HL-60 (cell line): ENCODE measurements at regions not wholly inside any gene's neighbourhood (a gene's known extent, or its start where the extent isn't known, plus 50 kb on each side); places are given as distances from the start of the nearest gene placed in this dataset.

ENCODE experiments used
- GABPA ChIP-seq: IDR thresholded peaks from 2 replicates; pipeline ENCODE4 v1.6.1; 2012; ENCODE audit warnings: low read depth
- POLR2AphosphoS5 ChIP-seq: IDR thresholded peaks from 2 replicates; pipeline ENCODE4 v1.6.1; 2012; ENCODE audit warnings: low read depth
- SPI1 ChIP-seq: IDR thresholded peaks from 2 replicates; pipeline ENCODE4 v1.6.1; 2012; ENCODE audit warnings: low read depth, mild to moderate bottlenecking, borderline replicate concordance
- TF ChIP-seq, protein P1 (sequence below): IDR thresholded peaks from 2 replicates; pipeline ENCODE4 v1.6.1; 2012; ENCODE audit warnings: low read depth; ENCODE audit not compliant: insufficient replicate concordance
- TF ChIP-seq, protein P2 (sequence below): IDR thresholded peaks from one replicate; pipeline ENCODE4 v1.5.1; 2011; ENCODE audit warnings: low read length, control low read depth, inconsistent platforms; ENCODE audit not compliant: insufficient read depth

DNA sequence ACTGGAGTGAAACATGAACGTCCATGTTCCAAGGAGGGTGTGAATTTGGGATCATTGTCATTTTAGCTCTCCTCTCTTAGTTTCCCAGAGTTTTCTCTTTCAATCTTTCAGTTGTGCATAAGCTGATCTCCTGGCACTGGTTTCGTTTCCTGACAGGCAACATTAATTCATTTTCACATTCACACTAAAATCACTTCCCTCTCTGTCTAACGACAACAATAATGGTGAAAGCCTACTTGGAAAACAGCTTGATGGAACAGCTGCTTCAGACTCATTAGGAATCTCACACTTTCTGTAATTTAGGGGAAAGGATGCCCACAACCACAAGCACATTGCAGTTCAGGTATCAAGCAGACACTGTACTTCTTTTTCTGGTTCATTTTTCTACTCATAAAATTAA, 188.6 kb downstream of the TRIM36 start:
- TF ChIP-seq POLR2AphosphoS5 = no peak
- no peak for TF ChIP-seq GABPA
- TF ChIP-seq, protein P1, sequence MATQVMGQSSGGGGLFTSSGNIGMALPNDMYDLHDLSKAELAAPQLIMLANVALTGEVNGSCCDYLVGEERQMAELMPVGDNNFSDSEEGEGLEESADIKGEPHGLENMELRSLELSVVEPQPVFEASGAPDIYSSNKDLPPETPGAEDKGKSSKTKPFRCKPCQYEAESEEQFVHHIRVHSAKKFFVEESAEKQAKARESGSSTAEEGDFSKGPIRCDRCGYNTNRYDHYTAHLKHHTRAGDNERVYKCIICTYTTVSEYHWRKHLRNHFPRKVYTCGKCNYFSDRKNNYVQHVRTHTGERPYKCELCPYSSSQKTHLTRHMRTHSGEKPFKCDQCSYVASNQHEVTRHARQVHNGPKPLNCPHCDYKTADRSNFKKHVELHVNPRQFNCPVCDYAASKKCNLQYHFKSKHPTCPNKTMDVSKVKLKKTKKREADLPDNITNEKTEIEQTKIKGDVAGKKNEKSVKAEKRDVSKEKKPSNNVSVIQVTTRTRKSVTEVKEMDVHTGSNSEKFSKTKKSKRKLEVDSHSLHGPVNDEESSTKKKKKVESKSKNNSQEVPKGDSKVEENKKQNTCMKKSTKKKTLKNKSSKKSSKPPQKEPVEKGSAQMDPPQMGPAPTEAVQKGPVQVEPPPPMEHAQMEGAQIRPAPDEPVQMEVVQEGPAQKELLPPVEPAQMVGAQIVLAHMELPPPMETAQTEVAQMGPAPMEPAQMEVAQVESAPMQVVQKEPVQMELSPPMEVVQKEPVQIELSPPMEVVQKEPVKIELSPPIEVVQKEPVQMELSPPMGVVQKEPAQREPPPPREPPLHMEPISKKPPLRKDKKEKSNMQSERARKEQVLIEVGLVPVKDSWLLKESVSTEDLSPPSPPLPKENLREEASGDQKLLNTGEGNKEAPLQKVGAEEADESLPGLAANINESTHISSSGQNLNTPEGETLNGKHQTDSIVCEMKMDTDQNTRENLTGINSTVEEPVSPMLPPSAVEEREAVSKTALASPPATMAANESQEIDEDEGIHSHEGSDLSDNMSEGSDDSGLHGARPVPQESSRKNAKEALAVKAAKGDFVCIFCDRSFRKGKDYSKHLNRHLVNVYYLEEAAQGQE = no peak
- TF ChIP-seq, protein P2, sequence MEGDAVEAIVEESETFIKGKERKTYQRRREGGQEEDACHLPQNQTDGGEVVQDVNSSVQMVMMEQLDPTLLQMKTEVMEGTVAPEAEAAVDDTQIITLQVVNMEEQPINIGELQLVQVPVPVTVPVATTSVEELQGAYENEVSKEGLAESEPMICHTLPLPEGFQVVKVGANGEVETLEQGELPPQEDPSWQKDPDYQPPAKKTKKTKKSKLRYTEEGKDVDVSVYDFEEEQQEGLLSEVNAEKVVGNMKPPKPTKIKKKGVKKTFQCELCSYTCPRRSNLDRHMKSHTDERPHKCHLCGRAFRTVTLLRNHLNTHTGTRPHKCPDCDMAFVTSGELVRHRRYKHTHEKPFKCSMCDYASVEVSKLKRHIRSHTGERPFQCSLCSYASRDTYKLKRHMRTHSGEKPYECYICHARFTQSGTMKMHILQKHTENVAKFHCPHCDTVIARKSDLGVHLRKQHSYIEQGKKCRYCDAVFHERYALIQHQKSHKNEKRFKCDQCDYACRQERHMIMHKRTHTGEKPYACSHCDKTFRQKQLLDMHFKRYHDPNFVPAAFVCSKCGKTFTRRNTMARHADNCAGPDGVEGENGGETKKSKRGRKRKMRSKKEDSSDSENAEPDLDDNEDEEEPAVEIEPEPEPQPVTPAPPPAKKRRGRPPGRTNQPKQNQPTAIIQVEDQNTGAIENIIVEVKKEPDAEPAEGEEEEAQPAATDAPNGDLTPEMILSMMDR = no peak
- no peak for TF ChIP-seq SPI1
